Uterus (tissue), 2 donors: ENCODE measurements at regions not wholly inside any gene's neighbourhood (a gene's known extent, or its start where the extent isn't known, plus 50 kb on each side); places are given as distances from the start of the nearest gene placed in this dataset.

Experiments used
- CTCF ChIP-seq, 4 experiments: fragments of 200-600 bp in 2 of 4; fragments of 450-650 bp in 2 of 4; sonication (generic) in 2 of 4; IDR thresholded peaks; one replicate each; pipeline ENCODE4 v1.5.1; 2016 to 2019; ENCODE audit warnings: antibody characterized with exemption in 4 of 4, mild to moderate bottlenecking in 2 of 4, moderate library complexity in 1 of 4
- POLR2A ChIP-seq, 2 donors: fragments of 450-650 bp; IDR thresholded peaks; one replicate each; pipeline ENCODE4 v1.6.1; 2016; ENCODE audit warnings: antibody characterized with exemption in 2 of 2, mild to moderate bottlenecking in 1 of 2, moderate library complexity in 1 of 2

- TF ChIP-seq CTCF (IDR thresholded peaks at IDR 0.05) (no peak), POLR2A (IDR thresholded peaks at IDR 0.05) (no peak)
These were observed 1567.2 kb upstream of the WWC1 start for GRCh38 chr5:166724284-166724683.
